Activated CD8-positive, alpha-beta memory T cell treated with anti-CD3 and anti-CD28 coated beads for 36 hours (primary cell): ENCODE measurements at regions not wholly inside any gene's neighbourhood (a gene's known extent, or its start where the extent isn't known, plus 50 kb on each side); places are given as distances from the start of the nearest gene placed in this dataset.

ENCODE experiments used
- CTCF ChIA-PET: fragments of 350-600 bp; sonication (Branson Sonifier 250); formaldehyde crosslinking; loops from one replicate; lab custom pipeline; 2021; ENCODE audit warnings: antibody characterized with exemption; lab: Charles Lee
- POLR2A ChIA-PET: fragments of 350-600 bp; sonication (Branson Sonifier 250); formaldehyde crosslinking; loops from one replicate; lab custom pipeline; 2021; ENCODE audit warnings: antibody characterized with exemption; lab: Charles Lee

DNA sequence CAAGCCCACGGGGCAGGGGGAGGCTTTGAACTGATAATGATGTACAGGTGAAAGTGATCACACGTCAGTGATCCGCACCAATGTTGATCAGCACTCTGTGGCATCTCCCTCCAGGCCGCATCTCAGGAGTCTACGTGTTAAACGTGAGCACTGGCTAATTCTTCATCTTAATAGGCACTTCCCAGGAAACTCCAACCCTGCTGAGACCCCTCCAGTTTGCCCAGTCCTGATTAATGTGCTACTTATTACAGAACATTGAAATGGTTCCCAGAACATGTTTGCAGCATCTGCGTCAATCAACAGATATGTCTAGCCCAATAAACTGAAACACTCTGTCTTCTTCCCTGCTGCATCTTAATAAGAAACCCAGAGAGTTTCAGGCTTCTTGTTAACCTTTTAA, 298.4 kb downstream of the DEPDC1B start:
- ChIA-PET POLR2A (no interaction called here), CTCF (no interaction called here)

DNA sequence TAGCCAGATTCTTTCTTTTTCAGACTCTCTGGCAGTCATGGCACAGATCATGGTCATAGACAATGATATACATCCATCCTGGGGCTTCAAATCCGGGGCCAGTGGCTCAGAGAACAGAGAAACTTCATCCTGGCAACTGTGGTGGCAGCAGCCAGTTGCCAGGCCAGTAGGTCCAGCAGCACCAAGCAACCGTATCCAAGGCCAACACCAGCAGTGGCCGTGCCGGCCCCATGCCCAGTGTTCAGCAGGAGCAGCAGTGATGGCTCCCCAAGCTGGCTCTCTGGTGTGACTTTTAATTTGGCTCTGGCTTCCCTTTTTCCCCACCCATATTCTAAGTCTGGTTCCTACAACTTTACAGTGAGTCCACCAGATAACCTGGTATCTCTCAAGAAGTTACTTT, 300.5 kb downstream of the DEPDC1B start:
- ChIA-PET CTCF (no interaction called here), POLR2A (no interaction called here)

- ChIA-PET CTCF (no interaction called here), POLR2A (no interaction called here)
These were observed 304.1 kb downstream of the DEPDC1B start for GRCh38 chr5:60395712-60396329.

- CTCF ChIA-PET, result no interaction called here
- POLR2A ChIA-PET, result no interaction called here
These were observed 312.9 kb downstream of the DEPDC1B start for GRCh38 chr5:60387051-60387440.

DNA sequence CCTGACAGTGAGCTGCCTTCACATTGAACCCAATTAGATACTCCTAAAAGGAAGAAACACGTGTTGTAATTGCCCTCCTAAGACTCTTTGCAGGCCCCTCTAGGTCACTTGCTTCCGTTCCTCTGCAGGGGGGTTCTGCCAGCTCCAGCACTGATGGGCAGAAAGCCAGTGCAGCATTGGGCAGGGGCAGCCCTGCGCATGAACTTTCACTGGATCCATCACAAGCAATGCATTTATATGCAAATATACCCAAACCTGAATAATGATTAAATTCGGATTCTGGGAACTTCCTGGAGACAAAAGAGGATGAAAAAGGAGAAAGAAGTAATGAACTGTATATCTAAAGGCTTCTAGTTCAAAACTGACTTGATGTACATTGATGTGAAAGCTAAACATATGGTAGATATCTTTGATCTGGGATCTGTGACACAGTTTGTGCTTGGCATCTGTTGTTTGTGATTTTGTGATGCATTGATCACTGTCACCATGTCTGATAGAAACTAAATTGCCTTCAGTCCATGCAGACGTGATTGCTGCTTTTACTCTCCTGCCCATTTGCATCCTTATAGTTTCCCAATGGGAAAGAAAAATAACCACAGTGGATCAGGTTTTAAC, 313.4 kb downstream of the DEPDC1B start:
- POLR2A ChIA-PET, result no interaction called here
- CTCF ChIA-PET, result no interaction called here

- CTCF ChIA-PET, result no interaction called here
- POLR2A ChIA-PET, result no interaction called here
These were observed 317.2 kb downstream of the DEPDC1B start for GRCh38 chr5:60382716-60383115.

DNA sequence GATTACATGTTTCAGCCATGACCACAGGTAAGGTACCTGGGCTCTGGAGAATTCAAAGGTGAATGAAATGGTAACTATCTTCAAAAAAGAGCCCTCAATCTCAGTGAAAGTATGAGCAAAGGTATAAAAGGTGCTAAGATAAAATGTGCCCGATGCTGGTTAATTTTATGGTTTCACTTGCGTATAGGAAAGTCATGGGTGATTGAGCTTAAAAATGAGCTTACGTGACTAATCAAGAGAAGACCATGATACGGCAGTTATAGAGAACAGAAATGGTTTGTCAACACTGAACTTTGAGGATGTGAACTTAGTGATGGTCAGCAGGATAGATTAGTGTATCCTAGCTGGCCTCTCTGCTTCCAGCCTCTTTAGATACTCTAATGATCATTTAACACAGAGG, 320.1 kb downstream of the DEPDC1B start:
- ChIA-PET POLR2A (no interaction called here), CTCF (no interaction called here)

DNA sequence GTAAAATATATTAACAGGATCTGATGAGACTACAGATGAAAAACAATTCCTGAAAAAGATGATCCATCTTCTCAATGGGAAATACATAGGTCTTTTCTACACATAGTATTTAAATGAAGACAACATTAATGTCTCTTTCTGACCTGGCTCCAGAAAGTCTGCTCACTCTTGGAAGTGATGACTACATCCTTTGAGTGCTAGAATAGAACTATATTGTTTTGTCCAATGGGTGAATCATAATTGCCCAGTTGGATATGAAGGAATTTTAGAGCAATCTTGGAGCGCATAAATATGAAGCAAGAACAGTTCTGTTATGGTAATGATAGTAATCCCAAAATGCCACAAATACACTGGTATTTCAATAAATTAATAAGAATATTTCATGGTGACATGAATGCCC, 322.1 kb downstream of the DEPDC1B start:
- ChIA-PET POLR2A (no interaction called here), CTCF (no interaction called here)

GRCh38 chr5:60376860-60377259, 323.1 kb downstream of the DEPDC1B start:
- CTCF ChIA-PET, result no interaction called here
- POLR2A ChIA-PET, result no interaction called here

GRCh38 chr5:60374409-60374808, 325.6 kb downstream of the DEPDC1B start:
- ChIA-PET CTCF (no interaction called here), POLR2A (no interaction called here)

GRCh38 chr5:60372786-60373185, 327.2 kb downstream of the DEPDC1B start:
- ChIA-PET CTCF (no interaction called here), POLR2A (no interaction called here)

DNA sequence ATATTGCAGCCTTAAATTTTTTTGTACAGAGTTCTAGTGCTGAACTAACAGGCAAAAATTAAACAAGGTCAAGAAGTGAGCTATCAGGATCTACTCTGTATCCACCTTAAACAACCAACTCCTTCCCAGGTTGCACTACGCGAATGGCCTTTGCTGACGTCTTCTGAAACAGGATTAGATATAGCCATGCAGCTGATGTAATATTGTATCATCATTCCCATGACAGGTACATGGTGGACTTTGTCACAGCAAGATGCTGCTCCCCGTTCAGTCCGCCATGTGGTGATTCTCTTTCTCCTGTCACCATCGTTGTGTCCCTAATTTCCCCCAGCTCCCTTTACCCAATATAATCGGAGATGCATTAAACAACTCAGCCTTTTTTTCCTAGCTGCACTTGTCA, 328.9 kb downstream of the DEPDC1B start:
- POLR2A ChIA-PET, result no interaction called here
- CTCF ChIA-PET, result no interaction called here

DNA sequence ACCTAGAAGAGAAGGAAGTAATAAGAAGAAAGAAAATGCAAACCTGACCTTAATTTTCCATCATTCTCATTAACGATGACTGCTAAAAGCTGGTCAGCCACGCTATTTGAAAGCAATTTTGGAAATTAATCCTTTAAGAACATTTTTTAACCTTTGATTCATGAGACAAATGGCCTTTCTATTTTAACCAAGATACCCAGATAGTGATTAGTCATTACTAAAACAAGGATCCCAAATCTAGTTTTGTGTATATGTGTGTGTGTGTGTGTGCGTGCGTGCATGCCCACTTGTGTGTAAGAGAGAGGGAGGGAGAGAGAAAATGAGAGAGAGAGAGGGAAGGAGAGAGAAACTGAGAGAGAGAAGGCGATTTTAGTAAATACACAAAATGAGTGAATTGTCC, 329.5 kb downstream of the DEPDC1B start:
- ChIA-PET POLR2A (no interaction called here), CTCF (no interaction called here)

- CTCF ChIA-PET, result no interaction called here
- POLR2A ChIA-PET, result no interaction called here
These were observed 330.6 kb downstream of the DEPDC1B start for GRCh38 chr5:60369391-60369790.

DNA sequence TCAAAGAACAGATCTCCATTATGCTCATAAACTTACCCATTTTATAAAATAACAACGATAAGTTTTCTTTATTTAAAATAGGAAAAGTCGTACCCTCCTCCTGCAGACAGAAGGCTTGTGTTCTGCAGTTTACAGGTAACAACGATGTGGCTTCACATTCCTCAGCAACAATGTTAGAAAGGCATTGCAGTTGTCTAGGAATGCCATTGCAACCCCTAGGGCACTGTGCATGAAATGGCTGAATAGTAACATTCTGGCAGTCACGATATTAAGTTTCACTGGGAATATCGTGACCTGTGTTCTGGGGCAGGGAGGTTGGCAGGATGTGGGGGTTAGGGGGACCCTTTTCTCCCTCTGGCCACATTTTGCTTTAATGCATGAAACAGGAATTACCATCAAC, 331.9 kb downstream of the DEPDC1B start:
- POLR2A ChIA-PET, result no interaction called here
- CTCF ChIA-PET, result no interaction called here

GRCh38 chr5:60366489-60366888, 333.5 kb downstream of the DEPDC1B start:
- POLR2A ChIA-PET, result no interaction called here
- CTCF ChIA-PET, result no interaction called here

- ChIA-PET CTCF (no interaction called here), POLR2A (no interaction called here)
These were observed 335.0 kb downstream of the DEPDC1B start for GRCh38 chr5:60365001-60365400.

DNA sequence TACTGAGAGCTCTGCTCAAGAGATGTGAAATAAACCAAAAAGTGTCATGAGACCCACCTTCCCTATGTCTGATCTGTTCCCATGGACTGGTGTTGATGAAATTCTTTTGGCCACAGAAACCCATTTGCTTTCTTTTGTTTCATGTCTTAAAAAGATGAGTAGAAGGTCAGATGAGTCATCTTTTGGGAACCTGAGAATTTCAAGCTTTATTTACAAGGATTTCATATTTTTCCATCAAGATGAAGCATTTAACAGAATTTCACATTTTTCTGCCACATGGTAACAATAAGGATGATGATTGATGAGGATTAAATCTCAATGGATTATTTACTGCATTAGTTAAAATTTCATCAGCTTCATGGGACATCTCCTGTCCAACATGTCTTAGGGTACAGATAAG, 337.8 kb downstream of the DEPDC1B start:
- ChIA-PET CTCF (no interaction called here), POLR2A (no interaction called here)

DNA sequence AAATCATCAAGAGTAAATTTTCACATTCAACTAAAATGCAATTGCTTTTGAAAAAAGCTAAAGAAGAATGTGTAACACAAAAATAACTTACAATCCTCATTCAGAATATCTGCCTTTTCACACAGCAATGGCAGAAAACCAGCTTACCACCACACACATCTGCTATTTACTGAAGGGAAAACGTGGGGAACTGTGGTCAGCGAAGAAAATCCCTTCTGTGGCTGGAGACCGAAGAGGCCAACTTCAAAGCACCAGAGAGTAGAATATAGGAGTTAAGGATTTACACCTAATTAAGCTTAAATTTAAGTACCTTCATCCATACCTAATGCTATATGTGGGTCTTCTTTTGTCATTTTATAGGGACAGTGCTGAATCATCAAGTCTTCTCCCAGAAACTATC, 339.6 kb downstream of the DEPDC1B start:
- CTCF ChIA-PET, result no interaction called here
- POLR2A ChIA-PET, result no interaction called here

GRCh38 chr5:60357302-60357701, 342.7 kb downstream of the DEPDC1B start:
- ChIA-PET CTCF (no interaction called here), POLR2A (no interaction called here)

DNA sequence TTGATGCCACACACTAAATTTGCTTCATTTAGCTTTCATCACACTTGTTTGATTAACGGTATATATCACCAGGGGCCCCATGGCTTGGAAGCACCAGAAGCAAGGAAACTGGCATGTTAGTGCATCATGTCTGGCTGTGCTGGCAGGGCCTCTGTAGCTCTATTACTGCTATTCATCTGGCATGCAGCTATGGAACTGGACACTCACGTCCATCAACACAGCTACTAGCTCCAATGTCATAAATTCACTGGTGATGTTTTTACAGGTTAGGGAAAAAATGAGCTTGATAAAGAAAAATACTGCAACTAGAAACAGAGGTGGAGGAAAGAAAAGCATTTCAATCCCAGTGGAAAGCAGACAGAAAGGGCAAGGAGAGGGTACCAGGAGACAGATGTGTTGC, 343.2 kb downstream of the DEPDC1B start:
- ChIA-PET POLR2A (no interaction called here), CTCF (no interaction called here)

DNA sequence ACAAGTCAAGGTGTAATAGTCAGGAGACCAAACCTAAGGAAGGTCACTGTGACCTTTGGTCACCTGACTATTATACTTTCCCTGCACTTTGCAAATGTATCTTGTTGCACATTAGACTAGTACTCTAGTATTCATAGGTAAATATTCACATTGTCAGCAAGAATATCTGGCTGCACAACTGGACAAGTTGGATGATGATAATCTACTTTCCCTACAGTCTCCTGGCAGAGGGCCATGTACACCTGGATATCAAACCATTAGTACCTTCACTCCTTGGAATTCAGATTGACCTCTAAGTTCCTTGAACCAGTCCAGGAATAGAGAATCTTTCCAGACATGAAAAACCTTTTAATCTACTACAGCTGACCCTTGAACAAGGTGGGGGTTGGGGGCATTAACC, 344.8 kb downstream of the DEPDC1B start:
- ChIA-PET POLR2A (no interaction called here), CTCF (no interaction called here)
